ENCODE measurements at regions not wholly inside any gene's neighbourhood (a gene's known extent, or its start where the extent isn't known, plus 50 kb on each side); places are given as distances from the start of the nearest gene placed in this dataset.

DNA sequence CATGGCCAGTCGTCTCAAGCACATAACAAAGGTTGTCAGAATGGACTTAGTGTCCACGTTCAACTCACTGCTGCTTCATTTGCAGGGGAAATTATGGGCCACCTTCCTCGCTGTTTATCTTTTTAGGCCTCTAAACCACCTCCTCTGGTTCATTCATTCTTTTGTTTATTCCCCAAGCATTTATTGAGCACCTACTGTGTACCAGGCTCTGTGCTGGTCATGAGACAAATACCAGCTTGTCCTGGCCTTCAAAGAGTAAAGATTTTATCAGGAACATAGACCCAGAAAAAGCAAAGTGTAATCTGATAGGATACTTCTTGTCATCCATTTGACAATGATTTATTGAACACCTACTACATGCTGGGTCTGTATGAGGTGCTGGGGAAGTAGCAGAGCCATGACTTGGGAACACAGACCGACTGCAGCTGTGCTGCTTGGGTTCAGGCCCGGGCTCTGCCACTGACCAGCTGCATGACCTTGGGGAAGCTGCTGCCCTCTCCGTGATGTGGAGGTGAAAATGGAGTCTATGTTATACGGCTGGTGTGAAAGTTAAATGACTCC lies 63.4 kb upstream of the SLC6A6 start:
- no peak for TF ChIP-seq POLR2AphosphoS5 (IDR thresholded peaks at IDR 0.05)
- TF ChIP-seq, protein P1, sequence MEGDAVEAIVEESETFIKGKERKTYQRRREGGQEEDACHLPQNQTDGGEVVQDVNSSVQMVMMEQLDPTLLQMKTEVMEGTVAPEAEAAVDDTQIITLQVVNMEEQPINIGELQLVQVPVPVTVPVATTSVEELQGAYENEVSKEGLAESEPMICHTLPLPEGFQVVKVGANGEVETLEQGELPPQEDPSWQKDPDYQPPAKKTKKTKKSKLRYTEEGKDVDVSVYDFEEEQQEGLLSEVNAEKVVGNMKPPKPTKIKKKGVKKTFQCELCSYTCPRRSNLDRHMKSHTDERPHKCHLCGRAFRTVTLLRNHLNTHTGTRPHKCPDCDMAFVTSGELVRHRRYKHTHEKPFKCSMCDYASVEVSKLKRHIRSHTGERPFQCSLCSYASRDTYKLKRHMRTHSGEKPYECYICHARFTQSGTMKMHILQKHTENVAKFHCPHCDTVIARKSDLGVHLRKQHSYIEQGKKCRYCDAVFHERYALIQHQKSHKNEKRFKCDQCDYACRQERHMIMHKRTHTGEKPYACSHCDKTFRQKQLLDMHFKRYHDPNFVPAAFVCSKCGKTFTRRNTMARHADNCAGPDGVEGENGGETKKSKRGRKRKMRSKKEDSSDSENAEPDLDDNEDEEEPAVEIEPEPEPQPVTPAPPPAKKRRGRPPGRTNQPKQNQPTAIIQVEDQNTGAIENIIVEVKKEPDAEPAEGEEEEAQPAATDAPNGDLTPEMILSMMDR (IDR thresholded peaks at IDR 0.05), result no peak
- no peak for TF ChIP-seq EP300 (IDR thresholded peaks at IDR 0.05)
- TF ChIP-seq POLR2A (IDR thresholded peaks at IDR 0.05), result no peak
